ENCODE measurements at regions not wholly inside any gene's neighbourhood (a gene's known extent, or its start where the extent isn't known, plus 50 kb on each side); places are given as distances from the start of the nearest gene placed in this dataset.

DNA sequence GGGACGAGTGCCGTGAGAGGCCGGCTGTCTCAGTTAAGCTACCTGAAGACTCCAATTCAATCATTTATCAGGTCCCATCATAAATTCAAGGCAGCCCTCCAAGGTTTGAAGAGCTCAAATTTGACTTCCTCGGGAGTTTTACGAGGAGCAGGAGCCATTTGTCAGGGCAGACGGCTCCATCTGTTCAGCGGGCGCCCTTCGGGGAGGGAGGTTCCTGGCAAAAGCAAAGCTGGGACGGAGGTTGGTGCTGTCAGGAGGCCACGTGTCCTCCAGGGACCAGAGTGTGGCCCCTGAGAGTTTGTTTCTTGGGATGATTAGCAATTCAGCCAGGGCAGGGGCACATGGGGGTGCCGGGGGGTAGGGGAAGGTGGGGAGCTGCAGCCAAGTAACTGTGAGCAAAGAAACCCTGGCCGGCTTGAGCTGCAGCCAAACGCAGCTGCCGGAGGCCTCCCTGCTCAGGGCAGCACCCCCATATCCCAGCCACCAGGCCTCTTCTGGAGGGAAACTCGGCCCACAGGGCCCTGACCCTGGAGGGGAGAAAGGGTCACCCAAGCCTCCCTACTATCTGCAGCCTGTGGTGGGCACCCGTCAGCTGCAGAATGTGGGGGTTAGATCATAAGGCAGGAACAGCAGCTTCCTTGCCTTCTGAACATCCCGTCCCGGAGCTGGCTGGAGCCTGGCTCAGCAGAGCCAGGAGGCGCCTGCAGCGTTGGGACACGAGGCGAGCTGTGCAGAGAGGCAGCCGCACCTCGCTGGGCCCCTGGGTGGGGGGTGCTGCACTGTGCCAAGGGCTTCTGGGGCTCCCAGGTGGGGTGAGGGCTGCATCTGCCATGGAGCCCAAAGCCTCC is 63.6 kb upstream of the GATA5 start:
- intact Hi-C loops (cut with DNase I) = no loop called here
- Histone ChIP-seq H3K4me3 (replicated peaks in 1 of 3) (no peak overlapping the region), H3K36me3 (no peaks in the 10 kb centered on the region), H3K4me1 (no peaks in the 10 kb centered on the region), H3K9me3 (no peaks in the 10 kb centered on the region), H3K27me3 (no peaks in the 10 kb centered on the region), H3K27ac (no peak overlapping the region)
- TF ChIP-seq POLR2A (IDR thresholded peaks at IDR 0.05) = no peak
- TF ChIP-seq, protein P1, sequence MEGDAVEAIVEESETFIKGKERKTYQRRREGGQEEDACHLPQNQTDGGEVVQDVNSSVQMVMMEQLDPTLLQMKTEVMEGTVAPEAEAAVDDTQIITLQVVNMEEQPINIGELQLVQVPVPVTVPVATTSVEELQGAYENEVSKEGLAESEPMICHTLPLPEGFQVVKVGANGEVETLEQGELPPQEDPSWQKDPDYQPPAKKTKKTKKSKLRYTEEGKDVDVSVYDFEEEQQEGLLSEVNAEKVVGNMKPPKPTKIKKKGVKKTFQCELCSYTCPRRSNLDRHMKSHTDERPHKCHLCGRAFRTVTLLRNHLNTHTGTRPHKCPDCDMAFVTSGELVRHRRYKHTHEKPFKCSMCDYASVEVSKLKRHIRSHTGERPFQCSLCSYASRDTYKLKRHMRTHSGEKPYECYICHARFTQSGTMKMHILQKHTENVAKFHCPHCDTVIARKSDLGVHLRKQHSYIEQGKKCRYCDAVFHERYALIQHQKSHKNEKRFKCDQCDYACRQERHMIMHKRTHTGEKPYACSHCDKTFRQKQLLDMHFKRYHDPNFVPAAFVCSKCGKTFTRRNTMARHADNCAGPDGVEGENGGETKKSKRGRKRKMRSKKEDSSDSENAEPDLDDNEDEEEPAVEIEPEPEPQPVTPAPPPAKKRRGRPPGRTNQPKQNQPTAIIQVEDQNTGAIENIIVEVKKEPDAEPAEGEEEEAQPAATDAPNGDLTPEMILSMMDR (IDR thresholded peaks at IDR 0.05) = no peak
- WGBS, 2 donors = 43 to 48% methylated on average over 17 to 18 of the region's 25 CpGs
- DNase-seq = no peak

DNA sequence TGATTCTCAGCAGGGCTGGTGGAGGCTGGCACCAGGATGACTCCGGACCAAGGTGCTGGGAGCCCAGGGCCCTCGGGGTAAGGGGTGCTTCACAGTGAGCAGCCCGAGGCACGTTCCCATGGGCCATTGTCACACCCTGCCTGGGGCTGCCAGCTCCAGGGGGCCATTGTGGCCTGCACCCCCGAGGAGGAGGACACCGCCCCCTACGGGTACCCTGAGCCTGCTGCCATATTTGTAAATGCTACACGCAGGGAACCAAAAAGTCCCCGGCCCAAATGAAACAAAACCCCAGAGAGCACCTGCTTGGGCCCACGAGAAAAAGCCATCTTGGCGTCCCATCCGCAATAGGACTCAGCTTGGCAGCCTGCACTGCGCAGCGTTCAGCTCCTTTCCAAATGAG is 64.7 kb upstream of the GATA5 start:
- no peak overlapping the region for H3K4me3 ChIP-seq (replicated peaks in 1 of 3)
- H3K36me3 ChIP-seq = no peaks in the 10 kb centered on the region
- H3K9me3 ChIP-seq = no peaks in the 10 kb centered on the region
- H3K27me3 ChIP-seq = no peaks in the 10 kb centered on the region
- no peaks in the 10 kb centered on the region for H3K4me1 ChIP-seq
- 80 to 85% methylated on average over 5 to 13 of the region's 14 CpGs for WGBS, 2 donors
- TF ChIP-seq POLR2A (IDR thresholded peaks at IDR 0.05) = no peak
- DNase-seq = no peak
- intact Hi-C loops (cut with DNase I) = no loop called here
- no peak overlapping the region for H3K27ac ChIP-seq

DNA sequence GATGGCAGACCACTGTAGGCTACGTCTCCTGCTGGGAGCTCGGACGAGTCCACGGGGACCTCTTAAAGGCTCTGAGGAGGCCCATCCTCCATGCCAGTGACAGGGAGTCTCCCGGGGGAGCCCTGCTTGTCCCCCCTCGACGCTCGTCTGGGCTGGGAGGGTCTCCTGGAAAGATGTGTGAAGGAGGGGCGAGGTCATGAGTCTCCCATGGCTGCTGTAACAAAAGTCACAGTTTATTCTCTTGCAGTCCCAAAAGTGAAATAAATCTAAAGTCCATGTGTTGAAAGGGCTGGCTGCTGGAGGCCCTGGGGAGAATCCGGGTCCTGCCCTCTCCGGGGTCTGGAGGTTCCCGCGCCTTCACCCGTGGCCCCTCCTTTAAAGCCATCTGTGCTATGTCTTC is 67.1 kb upstream of the GATA5 start:
- TF ChIP-seq POLR2A (IDR thresholded peaks at IDR 0.05) = no peak
- TF ChIP-seq, protein P1 (IDR thresholded peaks at IDR 0.05) = no peak
- intact Hi-C loops (cut with DNase I) = no loop called here
- Histone ChIP-seq H3K9me3 (no peaks in the 10 kb centered on the region), H3K4me1 (no peaks in the 10 kb centered on the region), H3K27ac (no peak overlapping the region), H3K36me3 (no peaks in the 10 kb centered on the region), H3K4me3 (replicated peaks in 1 of 3) (no peak overlapping the region), H3K27me3 (no peaks in the 10 kb centered on the region)
- DNase-seq = no peak
- WGBS, 2 donors = 60 to 78% methylated on average over 7 to 14 of the region's 14 CpGs

DNA sequence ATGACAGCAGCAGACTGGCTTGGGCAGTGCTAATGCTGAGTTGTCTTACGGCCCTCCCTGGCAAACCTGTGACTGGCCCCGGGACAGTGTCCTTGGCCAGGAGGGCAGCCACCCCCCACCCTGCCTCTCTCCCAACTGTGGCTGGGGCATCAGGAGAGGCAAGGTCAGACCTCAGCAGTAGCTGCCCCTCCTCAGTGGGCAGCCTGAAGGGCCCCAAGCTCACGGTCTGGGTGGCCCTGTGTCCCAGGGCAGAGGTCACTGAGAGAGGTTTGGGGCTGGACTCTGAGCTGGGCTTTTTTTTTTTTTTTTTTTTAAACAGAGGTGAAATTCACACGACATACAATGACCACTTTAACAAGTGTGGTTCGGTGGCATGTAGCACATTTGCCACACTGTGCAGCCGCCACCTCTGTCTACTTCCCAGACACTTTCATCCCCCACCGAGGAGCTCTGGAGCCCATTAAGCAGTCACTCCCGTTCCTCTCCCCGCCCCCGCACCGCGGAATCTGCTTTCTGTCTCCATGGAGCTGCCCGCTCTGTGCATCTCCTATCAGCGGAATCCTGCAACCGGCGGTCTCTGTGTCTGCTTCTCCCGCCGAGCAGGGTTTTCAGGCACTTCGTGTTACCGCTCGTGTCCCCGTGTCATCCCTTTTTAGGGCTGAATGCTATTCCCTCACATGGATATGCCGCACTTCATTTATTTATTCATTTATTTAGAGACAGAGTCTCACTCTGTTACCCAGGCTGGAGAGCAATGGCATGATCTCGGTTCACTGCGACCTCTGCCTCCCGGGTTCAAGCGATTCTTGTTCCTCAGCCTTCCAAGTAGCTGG is 67.9 kb upstream of the GATA5 start:
- no peaks in the 10 kb centered on the region for H3K4me1 ChIP-seq
- TF ChIP-seq POLR2A (IDR thresholded peaks at IDR 0.05) = no peak
- TF ChIP-seq, protein P1 (IDR thresholded peaks at IDR 0.05) = no peak
- no peaks in the 10 kb centered on the region for H3K27me3 ChIP-seq
- H3K27ac ChIP-seq = no peak overlapping the region
- intact Hi-C loops (cut with DNase I) = no loop called here
- no peaks in the 10 kb centered on the region for H3K36me3 ChIP-seq
- no peak overlapping the region for H3K4me3 ChIP-seq (replicated peaks in 1 of 3)
- WGBS, 2 donors = 86 to 88% methylated on average over 27 of the region's 27 CpGs
- DNase-seq = no peak
- H3K9me3 ChIP-seq = no peaks in the 10 kb centered on the region

DNA sequence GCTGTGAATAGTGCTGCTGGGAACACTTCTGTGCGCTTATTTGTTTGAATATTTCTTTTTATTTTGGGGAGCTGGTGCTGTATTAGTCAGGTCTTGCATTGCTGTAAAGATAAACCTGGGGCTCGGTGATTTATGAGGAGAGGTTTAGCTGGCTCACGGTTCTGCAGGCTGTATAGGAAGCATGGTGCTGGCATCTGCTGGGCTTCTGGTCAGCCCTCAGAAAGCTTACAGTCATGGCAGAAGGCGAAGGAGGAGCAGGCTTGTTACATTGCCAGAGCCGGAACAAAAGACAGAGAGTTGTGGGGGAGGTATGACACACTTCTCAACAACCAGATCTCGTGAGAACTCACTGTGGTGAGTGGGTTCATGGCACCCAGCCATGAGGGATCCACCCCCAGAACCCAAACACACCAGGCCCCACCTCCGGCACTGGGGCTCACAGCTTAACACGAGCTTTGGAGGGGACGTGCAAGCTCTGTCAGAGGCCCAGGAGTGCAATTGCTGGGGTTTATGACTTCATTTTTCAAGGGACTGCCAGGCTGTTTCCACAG is 68.8 kb upstream of the GATA5 start:
- intact Hi-C loops (cut with DNase I) = no loop called here
- Histone ChIP-seq H3K36me3 (no peaks in the 10 kb centered on the region), H3K27ac (no peak overlapping the region), H3K4me3 (replicated peaks in 1 of 3) (no peak overlapping the region), H3K27me3 (no peaks in the 10 kb centered on the region), H3K9me3 (no peaks in the 10 kb centered on the region), H3K4me1 (no peaks in the 10 kb centered on the region)
- TF ChIP-seq, protein P1 (IDR thresholded peaks at IDR 0.05) = no peak
- no peak for TF ChIP-seq POLR2A (IDR thresholded peaks at IDR 0.05)
- no peak for DNase-seq
- WGBS, 2 donors = 88 to 92% methylated on average over 8 to 9 of the region's 9 CpGs
